Esophagus muscularis mucosa (tissue), 3 donors: ENCODE measurements at regions not wholly inside any gene's neighbourhood (a gene's known extent, or its start where the extent isn't known, plus 50 kb on each side); places are given as distances from the start of the nearest gene placed in this dataset.

Source experiments
- POLR2A ChIP-seq: fragments of 450-650 bp; IDR thresholded peaks from one replicate; pipeline ENCODE4 v1.6.1; 2017; ENCODE audit warnings: antibody characterized with exemption, moderate library complexity, mild to moderate bottlenecking, low read depth
- POLR2AphosphoS5 ChIP-seq, 2 donors: sonication (generic); formaldehyde crosslinking; IDR thresholded peaks; one replicate each; pipeline ENCODE4 v1.6.1; 2017; ENCODE audit warnings: antibody characterized with exemption in 2 of 2
- TF ChIP-seq, protein P1 (sequence below), 3 experiments: fragments of 200-600 bp in 2 of 3; fragments of 450-650 bp in 1 of 3; sonication (generic) in 2 of 3; IDR thresholded peaks; one replicate each; pipeline ENCODE4 v1.5.1; 2017 to 2019; ENCODE audit warnings: antibody characterized with exemption in 3 of 3, mild to moderate bottlenecking in 2 of 3, moderate library complexity in 1 of 3

DNA sequence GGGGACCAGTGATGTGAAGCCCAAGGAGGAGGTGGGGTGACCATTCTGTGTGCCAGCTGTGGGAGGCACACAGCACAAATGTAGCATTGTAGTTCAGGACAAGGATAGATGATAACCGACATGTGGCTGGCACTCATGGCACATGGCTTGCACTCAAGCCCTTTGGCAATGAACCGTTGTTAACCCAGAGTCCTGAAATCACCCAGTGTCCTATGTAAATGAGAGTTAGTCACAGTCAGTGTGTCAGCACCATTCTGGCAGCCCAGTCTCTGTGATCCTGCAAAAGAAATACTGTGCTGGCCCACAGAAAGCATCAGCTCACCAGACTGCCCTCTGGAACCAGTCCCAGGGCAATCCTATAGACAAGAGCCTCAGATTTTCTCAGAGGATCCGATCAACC is 339.3 kb downstream of the MID1IP1 start:
- TF ChIP-seq, protein P1, sequence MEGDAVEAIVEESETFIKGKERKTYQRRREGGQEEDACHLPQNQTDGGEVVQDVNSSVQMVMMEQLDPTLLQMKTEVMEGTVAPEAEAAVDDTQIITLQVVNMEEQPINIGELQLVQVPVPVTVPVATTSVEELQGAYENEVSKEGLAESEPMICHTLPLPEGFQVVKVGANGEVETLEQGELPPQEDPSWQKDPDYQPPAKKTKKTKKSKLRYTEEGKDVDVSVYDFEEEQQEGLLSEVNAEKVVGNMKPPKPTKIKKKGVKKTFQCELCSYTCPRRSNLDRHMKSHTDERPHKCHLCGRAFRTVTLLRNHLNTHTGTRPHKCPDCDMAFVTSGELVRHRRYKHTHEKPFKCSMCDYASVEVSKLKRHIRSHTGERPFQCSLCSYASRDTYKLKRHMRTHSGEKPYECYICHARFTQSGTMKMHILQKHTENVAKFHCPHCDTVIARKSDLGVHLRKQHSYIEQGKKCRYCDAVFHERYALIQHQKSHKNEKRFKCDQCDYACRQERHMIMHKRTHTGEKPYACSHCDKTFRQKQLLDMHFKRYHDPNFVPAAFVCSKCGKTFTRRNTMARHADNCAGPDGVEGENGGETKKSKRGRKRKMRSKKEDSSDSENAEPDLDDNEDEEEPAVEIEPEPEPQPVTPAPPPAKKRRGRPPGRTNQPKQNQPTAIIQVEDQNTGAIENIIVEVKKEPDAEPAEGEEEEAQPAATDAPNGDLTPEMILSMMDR (IDR thresholded peaks at IDR 0.05): no peak
- TF ChIP-seq POLR2A: no peak
- no peak for TF ChIP-seq POLR2AphosphoS5 (IDR thresholded peaks at IDR 0.05)
